K562 (cell line): ENCODE measurements at regions not wholly inside any gene's neighbourhood (a gene's known extent, or its start where the extent isn't known, plus 50 kb on each side); places are given as distances from the start of the nearest gene placed in this dataset.
A peak's percentile ranks its signal among the peaks of the same experiment; 100 is the strongest.

Source experiments
- ATAC-seq: fragments of 200-7000 bp; cut with Tn5 transposase; 3 replicates; pipeline ENCODE4 v1.9.1; 2020; ENCODE audit warnings: moderate library complexity
- BruUV-seq: library from RNA; stranded (reverse); fragments of 400-500 nt; replicated peaks from 2 replicates; lab custom pipeline; 2021; lab: Mats Ljungman, UMichigan
- CTCF ChIA-PET: fragments of 300-600 bp; formaldehyde crosslinking; extraction: SDS; loops from one replicate; lab custom pipeline; 2021; ENCODE audit warnings: low intra/inter-chr PET ratio; lab: Yijun Ruan, JAX
- POLR2A ChIA-PET: fragments of 300-600, 350-650 bp; sonication (Branson Sonifier 250); formaldehyde crosslinking; extraction: SDS; loops from one replicate; lab custom pipeline; 2021; ENCODE audit warnings: antibody characterized with exemption, inconsistent platforms; lab: Yijun Ruan, JAX
- DNase-seq, 4 experiments: peaks; one replicate each; pipeline versions ENCODE4 v3.0.0 to v3.0.0-alpha.2; 2011 to 2018; ENCODE audit warnings: low spot score in 3 of 4, mixed read lengths in 3 of 4; ENCODE audit errors: extremely low read depth in 1 of 4
- FAIRE-seq: peaks from 2 replicates; lab custom pipeline; 2011; peaks lifted over from hg19 to GRCh38; lab: Jason Lieb, UNC
- H2AFZ ChIP-seq: 2 replicates; pipeline ENCODE4 v1.6.0; 2011; ENCODE audit warnings: low read depth, low read length, control low read depth, inconsistent platforms
- H3K27ac ChIP-seq: fragments of 200-600 bp; 3 replicates; pipeline ENCODE4 v1.8.0; 2011; ENCODE audit warnings: low read depth, mild to moderate bottlenecking, control low read depth, inconsistent platforms, low read length, moderate library complexity, mixed read lengths; ENCODE audit errors: extremely low read depth
- H3K27me3 ChIP-seq, 2 experiments: fragments of 300-600 bp in 1 of 2; 2 replicates in 1 of 2; 3 replicates in 1 of 2; pipeline versions ENCODE4 v1.6.0 to v1.8.0; 2011; ENCODE audit warnings: inconsistent platforms in 2 of 2, low read length in 2 of 2, mild to moderate bottlenecking in 1 of 2, mixed read lengths in 1 of 2, moderate library complexity in 1 of 2; ENCODE audit not compliant: control insufficient read depth in 2 of 2, insufficient read depth in 2 of 2
- H3K36me3 ChIP-seq: fragments of 300-600 bp; 3 replicates; pipeline ENCODE4 v1.8.0; 2011; ENCODE audit warnings: mild to moderate bottlenecking, low read length, inconsistent platforms; ENCODE audit not compliant: control insufficient read depth, insufficient read depth
- H3K4me1 ChIP-seq, 2 experiments: fragments of 200-600 bp in 1 of 2; replicated peaks in 1 of 2; 2 replicates in 1 of 2; 3 replicates in 1 of 2; pipeline versions ENCODE4 v1.5.1 to v1.8.0; 2011; ENCODE audit warnings: inconsistent platforms in 2 of 2, low read length in 2 of 2, mild to moderate bottlenecking in 1 of 2, mixed read lengths in 1 of 2, moderate library complexity in 1 of 2; ENCODE audit not compliant: control insufficient read depth in 2 of 2, insufficient read depth in 2 of 2
- H3K4me2 ChIP-seq: 2 replicates; pipeline ENCODE4 v1.6.1; 2011; ENCODE audit warnings: low read length, control low read depth, inconsistent platforms, mixed read lengths; ENCODE audit not compliant: insufficient read depth
- H3K4me3 ChIP-seq: fragments of 200-600 bp; sonication (generic), shearing (Covaris generic); 2 replicates; pipeline ENCODE4 v1.5.1; 2016; ENCODE audit warnings: control low read depth, inconsistent platforms
- H3K79me2 ChIP-seq: fragments of 200-600 bp; 3 replicates; pipeline ENCODE4 v1.8.0; 2011; ENCODE audit warnings: low read length, inconsistent platforms; ENCODE audit not compliant: control insufficient read depth, insufficient read depth
- H3K9ac ChIP-seq, 2 experiments: 2 replicates each; pipeline versions ENCODE4 v1.6.0 to v1.6.1; 2011; ENCODE audit warnings: low read depth in 2 of 2, low read length in 2 of 2, control low read depth in 1 of 2, inconsistent platforms in 1 of 2, mild to moderate bottlenecking in 1 of 2, mixed read lengths in 1 of 2; ENCODE audit not compliant: insufficient read depth in 1 of 2
- H3K9me1 ChIP-seq: one replicate; pipeline ENCODE4 v1.6.0; 2011; ENCODE audit warnings: inconsistent platforms, mild to moderate bottlenecking, low read length, moderate library complexity; ENCODE audit not compliant: control insufficient read depth, insufficient read depth
- H3K9me3 ChIP-seq: replicated peaks from 2 replicates; pipeline ENCODE4 v1.5.1; 2011; ENCODE audit warnings: low read depth, low read length, inconsistent platforms; ENCODE audit not compliant: control insufficient read depth, insufficient read depth
- H4K20me1 ChIP-seq: replicated peaks from 2 replicates; pipeline ENCODE4 v1.6.1; 2011; ENCODE audit warnings: low read length, inconsistent platforms, mixed read lengths; ENCODE audit not compliant: control insufficient read depth, insufficient read depth
- ATF6 ChIP-seq: sonication (generic); formaldehyde crosslinking; IDR thresholded peaks from 2 replicates; pipeline ENCODE4 v1.4.0; 2020; ENCODE audit warnings: mild to moderate bottlenecking, missing genetic modification reagents
- CBFA2T3 ChIP-seq: fragments of 450-650 bp; IDR thresholded peaks from 2 replicates; pipeline ENCODE4 v1.6.1; 2017
- ESRRA ChIP-seq: fragments of 450-650 bp; IDR thresholded peaks from 2 replicates; pipeline ENCODE4 v1.6.1; 2014; ENCODE audit warnings: low read depth, mild to moderate bottlenecking, moderate library complexity, borderline replicate concordance
- HNRNPL ChIP-seq: fragments of 200-400 bp; formaldehyde crosslinking; IDR thresholded peaks from 2 replicates; pipeline ENCODE4 v1.6.1; 2017; ENCODE audit warnings: low read depth, mild to moderate bottlenecking, low read length
- JUND ChIP-seq, 2 experiments: IDR thresholded peaks; 2 replicates in 1 of 2; 3 replicates in 1 of 2; pipeline ENCODE4 v1.6.1; 2011; ENCODE audit warnings: borderline replicate concordance in 2 of 2, low read depth in 2 of 2, low read length in 2 of 2, improper control_type of control experiment in 1 of 2, missing biosample characterization in 1 of 2, missing genetic modification characterization in 1 of 2, missing genetic modification reagents in 1 of 2
- ZBTB40 ChIP-seq, 2 experiments: fragments of 450-650 bp in 1 of 2; sonication (generic) in 1 of 2; formaldehyde crosslinking in 1 of 2; IDR thresholded peaks; 2 replicates each; pipeline versions ENCODE4 v1.7.1 to v1.9.0; 2016 to 2022; ENCODE audit warnings: inconsistent platforms in 1 of 2, mild to moderate bottlenecking in 1 of 2, missing genetic modification reagents in 1 of 2
- ZNF280B ChIP-seq: fragments of 250-450 bp; sonication (Bioruptor Pico); IDR thresholded peaks from 2 replicates; pipeline ENCODE4 v1.5.1; 2021; ENCODE audit warnings: mild to moderate bottlenecking
- WGBS: fragments of 100-300 bp; shearing (Covaris generic); methylation state at CpG from one replicate; pipeline ENCODE4 v1.1.6; 2016; ENCODE audit warnings: low coverage, mixed read lengths; ENCODE audit not compliant: insufficient coverage; ENCODE audit errors: missing lambda C conversion rate; 5-methylcytosine and 5-hydroxymethylcytosine counted together
- in situ Hi-C: fragments of 300-500 bp; cut with MboI; formaldehyde crosslinking; loops from 4 replicates; pipeline ENCODE4 v1.15.0; 2018; ENCODE audit warnings: inconsistent platforms, mixed read lengths
- intact Hi-C: fragments of 100-400 bp; cut with micrococcal nuclease; formaldehyde crosslinking; loops from 2 replicates; pipeline ENCODE4 v1.14.2; 2022

GRCh38 chr1:65083263-65083896 is 64.6 kb upstream of the AK4 start:
- Histone ChIP-seq H2AFZ (peak overlapping the region; percentile 75), H3K27ac (peak overlapping the region; percentile 38; the same call in 2 of the 3 replicates), H3K36me3 (no peaks in the 10 kb centered on the region), H3K4me1 (peaks cover 5 to 10% of the 10 kb centered on the region in 2 experiments; a peak in 3 of 5 replicates), H3K27me3 (no peaks in the 10 kb centered on the region), H3K4me3 (no peak overlapping the region), H3K4me2 (no peak overlapping the region; the same call in 1 of the 2 replicates), H3K9me3 (peaks cover 10% of the 10 kb centered on the region), H3K9me1 (no peaks in the 10 kb centered on the region), H4K20me1 (no peaks in the 10 kb centered on the region), H3K9ac (no peak overlapping the region), H3K79me2 (no peaks in the 10 kb centered on the region)
- ATAC-seq, result peak; percentile 95
- ChIA-PET CTCF (no interaction called here), POLR2A (interaction anchor here (0.6 to 0.9 kb wide), 4 partner anchors 24 to 673 kb away, joined by 3 to 4 read pairs (median 3); no protein-coding TSS in a partner anchor)
- BruUV-seq, result no TSS peak
- FAIRE-seq, result peak; percentile 89
- intact Hi-C loops, result no loop called here
- WGBS, result 8% methylated on average over 4 of the region's 4 CpGs
- in situ Hi-C loops, result loop anchor here (25.0 kb wide), 1 partner anchor 854 kb away; no protein-coding TSS in a partner anchor
- peak in 3 of 4 experiments; percentile 8 to 72 (median 49) for DNase-seq
- TF ChIP-seq ATF6, result no peak
- TF ChIP-seq CBFA2T3, result peak; percentile 88
- TF ChIP-seq ESRRA, result no peak
- TF ChIP-seq ZNF280B (CRISPR knock-in tag), result no peak
- TF ChIP-seq ZBTB40 (IDR thresholded peaks at IDR 0.05), result no peak
- TF ChIP-seq ZBTB40 (CRISPR knock-in tag; IDR thresholded peaks at IDR 0.05), result no peak
- TF ChIP-seq JUND (IDR thresholded peaks at IDR 0.05; ENCODE audit: borderline replicate concordance, low read depth, low read length), result peak; percentile 74
- TF ChIP-seq JUND (tag; IDR thresholded peaks at IDR 0.05; ENCODE audit: borderline replicate concordance, low read depth, low read length), result peak; percentile 68; the same call in 2 of the 3 replicates
- 0 out of 2 replicates have a peak, but pooled peaks have one; percentile 27 for TF ChIP-seq HNRNPL
